ENCODE measurements at regions not wholly inside any gene's neighbourhood (a gene's known extent, or its start where the extent isn't known, plus 50 kb on each side); places are given as distances from the start of the nearest gene placed in this dataset.

DNA sequence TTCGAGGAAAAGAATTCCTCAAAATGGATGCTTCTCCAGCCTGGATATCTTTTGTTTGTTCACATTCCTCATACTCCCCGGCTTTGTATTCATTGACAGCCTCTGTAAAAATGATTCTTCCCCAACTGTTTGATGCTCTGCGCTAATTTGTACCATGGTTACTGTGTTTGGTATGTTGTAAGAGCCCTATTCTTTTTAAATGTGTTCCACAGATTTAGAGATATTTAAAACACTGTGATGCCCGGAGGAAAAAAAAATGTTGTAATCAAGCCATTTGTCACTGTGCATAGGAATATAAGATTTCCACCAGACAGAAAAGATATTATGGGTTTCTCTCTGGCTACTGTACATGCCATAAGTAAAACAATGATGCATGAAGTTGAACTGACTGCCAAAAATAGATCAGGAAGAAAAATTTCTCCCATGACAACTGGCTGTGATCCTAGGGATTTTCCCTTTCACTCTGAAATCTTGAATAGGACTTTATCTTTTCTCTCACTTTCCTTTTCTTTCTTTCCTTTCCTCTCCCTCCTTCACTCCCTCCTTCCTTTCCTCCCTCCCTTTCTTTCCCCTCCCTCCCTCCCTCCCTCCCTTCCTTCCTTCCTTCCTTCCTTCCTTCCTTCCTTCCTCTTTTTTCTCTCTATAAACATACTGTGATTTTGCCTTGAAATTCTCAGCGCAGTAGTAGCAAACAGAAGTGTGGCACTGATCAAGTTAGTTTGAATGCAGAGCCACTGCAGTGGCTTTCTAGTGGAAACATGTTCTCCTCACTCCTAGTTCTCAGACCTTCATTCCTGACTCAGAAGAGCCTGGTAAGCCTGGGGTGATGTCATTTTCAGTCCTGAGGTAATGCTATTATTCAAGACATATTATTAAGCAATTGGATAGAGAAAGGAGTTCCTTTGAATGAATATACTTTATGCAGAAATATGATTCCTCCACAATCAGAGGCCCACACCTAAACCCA lies 254.9 kb upstream of the TBL1XR1 start:
- TF ChIP-seq RAD21 (IDR thresholded peaks at IDR 0.05 in 1 of 2, conservative IDR thresholded peaks at IDR 0.05 in 1 of 2; ENCODE audit: low read depth in 2 of 2, low read length in 2 of 2) (no peak), POLR2AphosphoS5 (IDR thresholded peaks at IDR 0.05; ENCODE audit: low read depth, low read length) (no peak), SRF (IDR thresholded peaks at IDR 0.05; ENCODE audit: low read depth, low read length) (no peak), CBX5 (IDR thresholded peaks at IDR 0.05; ENCODE audit: low read depth, low read length) (no peak), MAFK (IDR thresholded peaks at IDR 0.05; ENCODE audit: low read depth, low read length) (no peak), GTF2F1 (IDR thresholded peaks at IDR 0.05; ENCODE audit: borderline replicate concordance, low read depth, low read length) (no peak), NRF1 (IDR thresholded peaks at IDR 0.05; ENCODE audit: low read depth, low read length) (no peak), YY1 (IDR thresholded peaks at IDR 0.05; ENCODE audit: low read depth, low read length) (no peak), BRCA1 (IDR thresholded peaks at IDR 0.05; ENCODE audit: low read depth, low read length) (no peak), BCL11A (IDR thresholded peaks at IDR 0.05; ENCODE audit: low read depth in 2 of 2, low read length in 2 of 2) (no peak)
- TF ChIP-seq, protein P1, sequence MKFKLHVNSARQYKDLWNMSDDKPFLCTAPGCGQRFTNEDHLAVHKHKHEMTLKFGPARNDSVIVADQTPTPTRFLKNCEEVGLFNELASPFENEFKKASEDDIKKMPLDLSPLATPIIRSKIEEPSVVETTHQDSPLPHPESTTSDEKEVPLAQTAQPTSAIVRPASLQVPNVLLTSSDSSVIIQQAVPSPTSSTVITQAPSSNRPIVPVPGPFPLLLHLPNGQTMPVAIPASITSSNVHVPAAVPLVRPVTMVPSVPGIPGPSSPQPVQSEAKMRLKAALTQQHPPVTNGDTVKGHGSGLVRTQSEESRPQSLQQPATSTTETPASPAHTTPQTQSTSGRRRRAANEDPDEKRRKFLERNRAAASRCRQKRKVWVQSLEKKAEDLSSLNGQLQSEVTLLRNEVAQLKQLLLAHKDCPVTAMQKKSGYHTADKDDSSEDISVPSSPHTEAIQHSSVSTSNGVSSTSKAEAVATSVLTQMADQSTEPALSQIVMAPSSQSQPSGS (IDR thresholded peaks at IDR 0.05; ENCODE audit: low read length) = no peak
- Histone ChIP-seq H3K27ac (ENCODE audit: low read depth, low read length) (no peak overlapping the region), H3K14ac (ENCODE audit: insufficient read length) (no peak overlapping the region), H2AFZ (ENCODE audit: low read length) (no peak overlapping the region), H3K36me3 (ENCODE audit: control insufficient read depth in 2 of 4, insufficient read depth in 4 of 4, low read length in 3 of 4) (no peaks in the 10 kb centered on the region), H3K4me1 (replicated peaks in 1 of 4; ENCODE audit: control insufficient read depth in 3 of 4, insufficient read depth in 4 of 4, low read length in 3 of 4) (no peaks in the 10 kb centered on the region), H2BK120ac (replicated peaks; ENCODE audit: low read depth, low read length) (no peak overlapping the region), H3K27me3 (replicated peaks in 1 of 4; ENCODE audit: control insufficient read depth in 3 of 4, extremely low read depth in 1 of 4, insufficient read depth in 3 of 4, low read length in 3 of 4) (no peaks in the 10 kb centered on the region), H3K4me3 (ENCODE audit: extremely low read depth in 1 of 4, insufficient read depth in 2 of 4, low read depth in 3 of 4, low read length in 4 of 4) (no peak overlapping the region), H3K23ac (ENCODE audit: insufficient read length) (no peak overlapping the region), H2BK20ac (ENCODE audit: low read length) (no peak overlapping the region), H2BK12ac (ENCODE audit: low read depth, low read length) (no peak overlapping the region), H3K9ac (replicated peaks in 1 of 4; ENCODE audit: extremely low read depth in 1 of 4, low read depth in 3 of 4, low read length in 3 of 4) (no peak overlapping the region), H3K23me2 (ENCODE audit: low read depth, low read length) (no peaks in the 10 kb centered on the region), H3K4me2 (ENCODE audit: insufficient read depth in 1 of 2, low read depth in 2 of 2, low read length in 2 of 2) (no peak overlapping the region), H4K20me1 (replicated peaks in 1 of 2; ENCODE audit: control insufficient read depth in 1 of 2, insufficient read depth in 2 of 2, low read length in 2 of 2) (no peaks in the 10 kb centered on the region), H3K4ac (replicated peaks; ENCODE audit: insufficient read length, low read depth, low read length) (no peak overlapping the region), H3K9me3 (ENCODE audit: insufficient read depth in 2 of 2, low read depth in 1 of 2, low read length in 1 of 2) (no peaks in the 10 kb centered on the region), H2AK5ac (ENCODE audit: low read depth, low read length) (no peak overlapping the region), H3K18ac (ENCODE audit: extremely low read depth, low read length) (no peak overlapping the region), H3K79me1 (ENCODE audit: low read depth, low read length) (no peaks in the 10 kb centered on the region), H4K91ac (replicated peaks; ENCODE audit: insufficient read length, low read length) (no peak overlapping the region), H3K79me2 (ENCODE audit: control insufficient read depth in 1 of 2, insufficient read depth in 2 of 2, low read length in 2 of 2) (no peaks in the 10 kb centered on the region), H2BK5ac (ENCODE audit: low read depth, low read length) (no peak overlapping the region), H4K5ac (ENCODE audit: insufficient read length, low read depth, low read length) (no peak overlapping the region), H2BK15ac (ENCODE audit: low read length) (no peak overlapping the region), H4K8ac (ENCODE audit: extremely low read depth, insufficient read depth, low read length) (no peak overlapping the region), H3K56ac (replicated peaks; ENCODE audit: insufficient read length, low read depth, low read length) (no peak overlapping the region)
- DNase-seq (ENCODE audit: low read depth in 1 of 2, low spot score in 2 of 2) (no peak), FAIRE-seq (no peak)
- ChIA-PET POLR2A (ENCODE audit: partially characterized antibody) (no interaction called here), CTCF (ENCODE audit: partially characterized antibody) (no interaction called here)
- WGBS, 2 experiments (ENCODE audit: extremely low coverage in 1 of 2, insufficient coverage in 1 of 2, insufficient read length in 1 of 2, insufficient replicate concordance in 2 of 2, low coverage in 1 of 2, low lambda C conversion rate in 2 of 2, missing lambda C conversion rate in 1 of 2) = 84% methylated on average over 5 of the region's 5 CpGs; no CpG with 5 or more reads in 1 of the 2 experiments
